Upper lobe of left lung (tissue), 6 donors: ENCODE measurements at regions not wholly inside any gene's neighbourhood (a gene's known extent, or its start where the extent isn't known, plus 50 kb on each side); places are given as distances from the start of the nearest gene placed in this dataset.

Experiments used
- ATAC-seq, 2 donors: fragments of 200-7000 bp; cut with Tn5 transposase; one replicate each; pipeline ENCODE4 v1.9.1; 2022; ENCODE audit warnings: mild to moderate bottlenecking in 2 of 2, moderate library complexity in 2 of 2; ENCODE audit not compliant: low FRiP score in 2 of 2
- DNase-seq, 2 donors: peaks; one replicate each; pipeline ENCODE4 v3.0.0-alpha.2; 2019 to 2020
- H3K27ac ChIP-seq, 4 donors: fragments of 200-600 bp; sonication (generic); one replicate each; pipeline ENCODE4 v1.5.1; 2016 to 2019
- H3K27me3 ChIP-seq, 4 donors: fragments of 200-600 bp; sonication (generic); one replicate each; pipeline ENCODE4 v1.5.1; 2017 to 2019
- H3K36me3 ChIP-seq, 4 donors: fragments of 200-600 bp; sonication (generic); one replicate each; pipeline ENCODE4 v1.5.1; 2016 to 2019
- H3K4me1 ChIP-seq, 4 donors: fragments of 200-600 bp; sonication (generic); one replicate each; pipeline ENCODE4 v1.5.1; 2018 to 2019
- H3K4me3 ChIP-seq, 4 donors: fragments of 200-600 bp; sonication (generic); one replicate each; pipeline ENCODE4 v1.5.1; 2017 to 2019; ENCODE audit warnings: mild to moderate bottlenecking in 2 of 4, moderate library complexity in 1 of 4
- H3K9me3 ChIP-seq, 4 donors: fragments of 200-600 bp; sonication (generic); one replicate each; pipeline ENCODE4 v1.5.1; 2018 to 2019
- CTCF ChIP-seq, 6 experiments: fragments of 450-650 bp in 4 of 6; fragments of 200-600 bp in 2 of 6; sonication (generic) in 2 of 6; IDR thresholded peaks; one replicate each; pipeline ENCODE4 v1.5.1; 2016 to 2019; ENCODE audit warnings: antibody characterized with exemption in 6 of 6
- EP300 ChIP-seq, 4 donors: sonication (generic); formaldehyde crosslinking; IDR thresholded peaks; one replicate each; pipeline ENCODE4 v1.5.1; 2017; ENCODE audit warnings: antibody characterized with exemption in 4 of 4, control low read depth in 2 of 4
- POLR2A ChIP-seq, 4 donors: fragments of 450-650 bp; IDR thresholded peaks; one replicate each; pipeline ENCODE4 v1.5.1; 2016 to 2017; ENCODE audit warnings: antibody characterized with exemption in 4 of 4, mild to moderate bottlenecking in 2 of 4
- POLR2AphosphoS5 ChIP-seq, 2 donors: sonication (generic); formaldehyde crosslinking; IDR thresholded peaks; one replicate each; pipeline ENCODE4 v1.5.1; 2017; ENCODE audit warnings: antibody characterized with exemption in 2 of 2
- WGBS, 2 donors: methylation state at CpG; one replicate each; pipeline ENCODE4 v1.1.5; 2017 to 2018; 5-methylcytosine and 5-hydroxymethylcytosine counted together
- donor health status: DM: no; HTN: no; CAD: no; lungs with moderate emphysema.
- donor health status: DM: no; HTN: yes; CAD: no; lungs with severe emphysema.

DNA sequence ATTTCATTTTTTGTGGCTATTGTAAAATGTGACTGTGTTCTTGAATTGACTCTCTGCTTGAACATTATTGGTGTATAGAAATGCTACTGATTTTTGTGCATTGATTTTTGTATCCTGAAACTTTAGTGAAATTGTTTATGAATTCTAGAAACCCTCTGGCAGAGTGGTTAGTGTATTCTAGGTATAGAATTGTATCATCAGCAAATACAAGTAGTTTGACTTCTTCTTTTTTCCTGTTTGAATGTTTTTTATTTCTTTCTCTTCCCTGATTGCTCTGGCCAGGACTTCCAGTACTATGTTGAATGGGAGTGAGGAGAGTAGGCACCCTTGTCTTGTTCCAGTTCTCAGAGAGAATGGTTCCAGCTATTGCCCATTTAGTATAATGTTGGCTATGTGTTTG is 88.8 kb upstream of the HMHB1 start:
- Histone ChIP-seq H3K9me3 (peaks cover 0 to 5% (median 1%) of the 10 kb centered on the region in 4 donors), H3K27me3 (no peaks in the 10 kb centered on the region), H3K36me3 (no peaks in the 10 kb centered on the region), H3K4me3 (no peak overlapping the region), H3K4me1 (no peaks in the 10 kb centered on the region), H3K27ac (no peak overlapping the region)
- TF ChIP-seq POLR2A (IDR thresholded peaks at IDR 0.05) (no peak), CTCF (IDR thresholded peaks at IDR 0.05) (no peak), EP300 (IDR thresholded peaks at IDR 0.05) (no peak), POLR2AphosphoS5 (IDR thresholded peaks at IDR 0.05) (no peak)
- ATAC-seq, result no peak
- DNase-seq, result no peak

GRCh38 chr5:143721925-143722324 is 90.0 kb upstream of the HMHB1 start:
- no peak for ATAC-seq
- H3K36me3 ChIP-seq, result no peaks in the 10 kb centered on the region
- TF ChIP-seq EP300 (IDR thresholded peaks at IDR 0.05) (no peak), POLR2AphosphoS5 (IDR thresholded peaks at IDR 0.05) (no peak), CTCF (IDR thresholded peaks at IDR 0.05) (no peak), POLR2A (IDR thresholded peaks at IDR 0.05) (no peak)

GRCh38 chr5:143720689-143721088 is 91.3 kb upstream of the HMHB1 start:
- H3K4me1 ChIP-seq, result no peaks in the 10 kb centered on the region
- 78 to 90% methylated on average over 5 of the region's 5 CpGs for WGBS, 2 donors
- peaks cover 0 to 5% (median 1%) of the 10 kb centered on the region in 4 donors for H3K9me3 ChIP-seq
- no peaks in the 10 kb centered on the region for H3K27me3 ChIP-seq
- no peak overlapping the region for H3K27ac ChIP-seq
- no peaks in the 10 kb centered on the region for H3K36me3 ChIP-seq
- DNase-seq (no peak), ATAC-seq (no peak)
- TF ChIP-seq CTCF (IDR thresholded peaks at IDR 0.05), result no peak
- TF ChIP-seq EP300 (IDR thresholded peaks at IDR 0.05), result no peak
- no peak for TF ChIP-seq POLR2AphosphoS5 (IDR thresholded peaks at IDR 0.05)
- H3K4me3 ChIP-seq, result no peak overlapping the region

More at GRCh38 chr5:143721925-143722324, 90.0 kb upstream of the HMHB1 start:
- Histone ChIP-seq H3K27ac (no peak overlapping the region), H3K4me3 (no peak overlapping the region), H3K9me3 (peaks cover 0 to 5% (median 1%) of the 10 kb centered on the region in 4 donors), H3K4me1 (no peaks in the 10 kb centered on the region), H3K27me3 (no peaks in the 10 kb centered on the region)
- no peak for DNase-seq

DNA sequence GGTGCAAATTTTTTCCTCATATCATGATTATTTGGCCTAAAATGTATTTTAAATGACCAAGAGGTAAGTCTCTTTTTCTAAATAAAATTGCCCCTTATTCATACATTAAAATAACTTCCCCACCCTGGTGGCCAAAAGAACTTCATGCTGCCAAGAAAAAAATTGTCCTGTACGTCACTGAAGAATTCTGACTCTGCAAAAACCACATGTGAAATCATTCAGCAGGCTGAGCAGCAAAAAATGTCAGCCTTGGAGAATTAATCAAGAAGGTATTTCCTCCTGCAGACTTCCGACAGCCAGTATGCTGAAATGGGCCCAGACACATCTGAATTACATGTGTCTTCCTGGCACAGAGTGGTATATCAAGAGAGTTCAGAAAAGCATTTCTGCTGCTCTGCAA is 94.6 kb upstream of the HMHB1 start:
- no peak for DNase-seq
- Histone ChIP-seq H3K4me1 (peaks cover 0 to 21% (median 7%) of the 10 kb centered on the region in 4 donors), H3K9me3 (no peaks in the 10 kb centered on the region), H3K27me3 (no peaks in the 10 kb centered on the region), H3K36me3 (no peaks in the 10 kb centered on the region), H3K4me3 (no peak overlapping the region), H3K27ac (no peak overlapping the region)
- WGBS, 2 donors, result 27 to 53% methylated on average over 2 of the region's 2 CpGs
- no peak for ATAC-seq
- no peak for TF ChIP-seq POLR2AphosphoS5 (IDR thresholded peaks at IDR 0.05)
- TF ChIP-seq EP300 (IDR thresholded peaks at IDR 0.05), result no peak
- no peak for TF ChIP-seq POLR2A (IDR thresholded peaks at IDR 0.05)
- TF ChIP-seq CTCF (IDR thresholded peaks at IDR 0.05), result no peak

GRCh38 chr5:143716881-143717280 is 95.1 kb upstream of the HMHB1 start:
- Histone ChIP-seq H3K27me3 (no peaks in the 10 kb centered on the region), H3K9me3 (no peaks in the 10 kb centered on the region), H3K27ac (no peak overlapping the region), H3K4me1 (peaks cover 0 to 21% (median 7%) of the 10 kb centered on the region in 4 donors), H3K36me3 (no peaks in the 10 kb centered on the region), H3K4me3 (no peak overlapping the region)
- no peak for TF ChIP-seq EP300 (IDR thresholded peaks at IDR 0.05)
- no peak for TF ChIP-seq POLR2A (IDR thresholded peaks at IDR 0.05)
- no peak for TF ChIP-seq POLR2AphosphoS5 (IDR thresholded peaks at IDR 0.05)
- no peak for TF ChIP-seq CTCF (IDR thresholded peaks at IDR 0.05)
- 81 to 84% methylated on average over 4 of the region's 4 CpGs for WGBS, 2 donors
- ATAC-seq (peak in 1 of 2 donors; percentile 56), DNase-seq (no peak)
